ENCODE measurements at regions not wholly inside any gene's neighbourhood (a gene's known extent, or its start where the extent isn't known, plus 50 kb on each side); places are given as distances from the start of the nearest gene placed in this dataset.

DNA sequence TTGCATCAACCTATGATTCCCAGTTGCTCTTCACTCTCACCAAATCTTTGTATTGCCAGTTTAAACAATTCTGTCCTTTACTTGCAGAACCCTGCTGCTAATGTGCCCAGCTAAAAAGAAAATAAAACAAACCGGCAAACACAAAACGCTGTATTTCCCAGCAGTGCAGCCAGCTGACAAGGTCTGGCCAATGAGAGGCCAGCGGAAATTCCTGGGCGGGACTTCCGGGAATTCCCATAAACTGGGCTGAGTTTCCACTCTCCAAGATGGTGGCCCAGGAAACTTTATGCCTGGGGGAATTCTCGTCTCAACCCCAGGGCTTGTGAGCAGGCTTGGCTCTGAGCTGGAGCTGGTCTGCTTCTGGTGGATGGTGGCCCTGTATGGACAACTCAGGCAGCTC, 807.3 kb upstream of the TMEM132C start:
- Histone ChIP-seq H3K27ac (no peak overlapping the region), H3K4me3 (no peak overlapping the region), H3K36me3 (no peaks in the 10 kb centered on the region), H3K9me3 (ENCODE audit: low read depth) (no peaks in the 10 kb centered on the region), H3K27me3 (peaks cover 40% of the 10 kb centered on the region), H3K4me1 (ENCODE audit: low read depth) (no peaks in the 10 kb centered on the region)
- TF ChIP-seq, protein P1, sequence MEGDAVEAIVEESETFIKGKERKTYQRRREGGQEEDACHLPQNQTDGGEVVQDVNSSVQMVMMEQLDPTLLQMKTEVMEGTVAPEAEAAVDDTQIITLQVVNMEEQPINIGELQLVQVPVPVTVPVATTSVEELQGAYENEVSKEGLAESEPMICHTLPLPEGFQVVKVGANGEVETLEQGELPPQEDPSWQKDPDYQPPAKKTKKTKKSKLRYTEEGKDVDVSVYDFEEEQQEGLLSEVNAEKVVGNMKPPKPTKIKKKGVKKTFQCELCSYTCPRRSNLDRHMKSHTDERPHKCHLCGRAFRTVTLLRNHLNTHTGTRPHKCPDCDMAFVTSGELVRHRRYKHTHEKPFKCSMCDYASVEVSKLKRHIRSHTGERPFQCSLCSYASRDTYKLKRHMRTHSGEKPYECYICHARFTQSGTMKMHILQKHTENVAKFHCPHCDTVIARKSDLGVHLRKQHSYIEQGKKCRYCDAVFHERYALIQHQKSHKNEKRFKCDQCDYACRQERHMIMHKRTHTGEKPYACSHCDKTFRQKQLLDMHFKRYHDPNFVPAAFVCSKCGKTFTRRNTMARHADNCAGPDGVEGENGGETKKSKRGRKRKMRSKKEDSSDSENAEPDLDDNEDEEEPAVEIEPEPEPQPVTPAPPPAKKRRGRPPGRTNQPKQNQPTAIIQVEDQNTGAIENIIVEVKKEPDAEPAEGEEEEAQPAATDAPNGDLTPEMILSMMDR (IDR thresholded peaks at IDR 0.05; ENCODE audit: low read depth, low read length): no peak
- DNase-seq (ENCODE audit: low read depth in 1 of 2, low spot score in 1 of 2): no peak

DNA sequence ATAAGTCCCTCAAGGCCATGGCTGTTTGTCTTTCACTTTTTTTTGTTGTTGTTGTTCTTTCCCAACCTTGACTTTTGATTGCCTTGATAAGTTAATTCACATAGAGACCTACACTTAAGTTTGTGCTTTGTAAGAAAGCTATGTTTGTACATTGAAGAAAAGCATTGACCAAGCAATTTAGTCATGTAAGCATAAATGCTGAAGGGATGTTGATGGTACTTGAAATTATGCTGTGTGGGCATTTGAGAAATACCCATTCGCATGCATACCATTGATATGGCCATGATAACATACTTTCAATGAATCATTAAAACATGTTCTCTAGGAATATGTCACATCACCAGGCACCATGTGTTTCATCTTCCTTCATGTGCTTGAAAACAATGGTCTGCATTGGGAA, 803.7 kb upstream of the TMEM132C start:
- H3K27me3 ChIP-seq: peaks cover 4% of the 10 kb centered on the region
- H3K4me3 ChIP-seq: no peak overlapping the region
- no peaks in the 10 kb centered on the region for H3K36me3 ChIP-seq
- TF ChIP-seq, protein P1 (IDR thresholded peaks at IDR 0.05; ENCODE audit: low read depth, low read length): no peak
- H3K4me1 ChIP-seq (ENCODE audit: low read depth): no peaks in the 10 kb centered on the region
- H3K27ac ChIP-seq: no peak overlapping the region
- H3K9me3 ChIP-seq (ENCODE audit: low read depth): no peaks in the 10 kb centered on the region
- no peak for DNase-seq (ENCODE audit: low read depth in 1 of 2, low spot score in 1 of 2)

DNA sequence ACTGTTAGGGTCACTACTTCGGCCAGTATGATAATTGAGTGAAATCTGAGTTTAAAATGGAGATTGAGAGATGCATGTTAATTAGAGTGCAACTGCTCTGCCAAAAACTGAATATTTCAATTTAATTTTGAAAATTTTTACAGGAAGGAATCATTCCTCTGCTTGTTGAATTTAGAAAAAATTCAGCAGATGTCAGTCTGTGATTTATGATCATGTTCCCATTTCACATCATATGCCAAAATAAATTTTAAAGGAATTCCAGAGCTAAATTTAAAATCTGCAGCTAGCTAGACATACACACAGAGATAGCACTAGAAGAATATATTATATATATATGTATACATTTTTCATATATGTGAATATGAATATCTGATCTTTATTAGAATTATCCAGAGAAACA, 797.6 kb upstream of the TMEM132C start:
- Histone ChIP-seq H3K4me3 (no peak overlapping the region), H3K27me3 (no peaks in the 10 kb centered on the region), H3K9me3 (ENCODE audit: low read depth) (no peaks in the 10 kb centered on the region), H3K4me1 (ENCODE audit: low read depth) (no peaks in the 10 kb centered on the region), H3K27ac (no peak overlapping the region), H3K36me3 (no peaks in the 10 kb centered on the region)
- no peak for DNase-seq (ENCODE audit: low read depth in 1 of 2, low spot score in 1 of 2)
- TF ChIP-seq, protein P1 (IDR thresholded peaks at IDR 0.05; ENCODE audit: low read depth, low read length): no peak

DNA sequence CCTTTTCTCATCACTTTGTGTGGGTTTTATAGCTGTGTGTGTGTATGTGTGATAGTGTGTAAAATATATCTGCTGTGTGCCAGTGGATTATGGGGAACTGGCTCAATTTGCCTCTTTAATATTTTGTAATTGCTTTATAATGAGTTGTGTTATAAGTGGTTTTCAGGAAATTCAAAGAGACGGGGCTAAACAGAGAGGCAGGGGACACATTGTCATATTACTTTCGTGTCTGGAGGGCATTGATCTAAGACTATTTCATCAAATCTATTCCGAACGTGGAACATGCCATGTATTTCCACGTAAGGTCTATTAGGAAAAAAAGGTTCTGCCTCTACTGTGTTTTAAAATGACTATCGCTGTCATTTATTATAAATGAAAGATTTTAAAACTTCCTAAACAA, 793.2 kb upstream of the TMEM132C start:
- Histone ChIP-seq H3K36me3 (no peaks in the 10 kb centered on the region), H3K4me1 (ENCODE audit: low read depth) (no peaks in the 10 kb centered on the region), H3K27me3 (no peaks in the 10 kb centered on the region), H3K9me3 (ENCODE audit: low read depth) (no peaks in the 10 kb centered on the region), H3K4me3 (no peak overlapping the region), H3K27ac (no peak overlapping the region)
- no peak for DNase-seq (ENCODE audit: low read depth in 1 of 2, low spot score in 1 of 2)
- TF ChIP-seq, protein P1 (IDR thresholded peaks at IDR 0.05; ENCODE audit: low read depth, low read length): no peak

DNA sequence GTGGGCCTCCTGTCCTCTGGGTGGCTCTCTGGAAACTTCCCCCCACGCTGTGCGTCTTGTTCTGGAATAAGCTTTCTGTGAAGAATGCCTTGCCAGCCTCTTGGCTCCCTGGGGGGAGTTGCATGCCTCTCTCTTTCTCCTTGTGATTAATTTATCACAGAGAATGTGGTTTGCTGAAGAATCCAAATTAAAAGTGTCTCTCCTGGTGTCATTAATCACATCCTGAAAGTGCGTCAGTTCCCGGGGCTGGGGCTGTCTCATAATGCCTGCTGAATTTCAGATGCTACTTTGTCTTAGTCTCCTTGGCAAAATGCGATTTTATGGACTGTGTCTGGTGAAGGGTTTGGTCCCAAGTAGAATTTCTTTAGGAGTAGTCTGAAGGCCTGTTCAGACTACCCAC, 787.7 kb upstream of the TMEM132C start:
- Histone ChIP-seq H3K9me3 (ENCODE audit: low read depth) (no peaks in the 10 kb centered on the region), H3K4me1 (ENCODE audit: low read depth) (no peaks in the 10 kb centered on the region), H3K27ac (no peak overlapping the region), H3K36me3 (no peaks in the 10 kb centered on the region), H3K27me3 (no peaks in the 10 kb centered on the region), H3K4me3 (no peak overlapping the region)
- TF ChIP-seq, protein P1 (IDR thresholded peaks at IDR 0.05; ENCODE audit: low read depth, low read length): no peak
- DNase-seq (ENCODE audit: low read depth in 1 of 2, low spot score in 1 of 2): no peak

DNA sequence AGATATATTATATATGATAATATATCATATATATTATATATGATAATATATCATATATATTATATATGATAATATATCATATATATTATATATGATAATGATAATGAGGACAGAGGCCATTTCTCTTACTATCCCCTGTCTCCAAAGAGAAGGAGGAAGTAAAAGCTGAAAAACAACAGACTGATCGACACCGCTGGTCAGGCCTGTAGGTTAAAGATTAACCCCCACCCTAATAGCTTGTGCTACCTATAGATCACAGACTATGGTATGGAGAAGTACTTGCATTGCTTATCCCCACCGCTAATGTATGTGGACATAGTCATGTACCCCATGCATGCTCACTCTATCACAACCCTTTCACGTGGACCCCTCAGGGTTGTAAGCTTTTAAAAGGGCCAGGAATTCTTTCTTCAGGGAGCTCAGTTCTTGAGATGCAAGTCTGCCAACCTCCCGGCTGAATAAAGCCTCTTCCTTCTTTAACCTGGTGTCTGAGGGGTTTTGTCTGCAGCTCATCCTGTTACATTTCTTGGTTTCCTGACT, 786.1 kb upstream of the TMEM132C start:
- Histone ChIP-seq H3K27me3 (no peaks in the 10 kb centered on the region), H3K9me3 (ENCODE audit: low read depth) (no peaks in the 10 kb centered on the region), H3K4me1 (ENCODE audit: low read depth) (no peaks in the 10 kb centered on the region), H3K27ac (no peak overlapping the region), H3K36me3 (no peaks in the 10 kb centered on the region), H3K4me3 (no peak overlapping the region)
- TF ChIP-seq, protein P1 (IDR thresholded peaks at IDR 0.05; ENCODE audit: low read depth, low read length): no peak
- no peak for DNase-seq (ENCODE audit: low read depth in 1 of 2, low spot score in 1 of 2)
